PC-9 (cell line): ENCODE measurements at regions not wholly inside any gene's neighbourhood (a gene's known extent, or its start where the extent isn't known, plus 50 kb on each side); places are given as distances from the start of the nearest gene placed in this dataset.

Experiments used
- CTCF ChIP-seq: fragments of 200-600 bp; sonication (generic); conservative IDR thresholded peaks from 2 replicates; pipeline ENCODE4 v1.6.1; 2017; ENCODE audit warnings: mixed run types, antibody characterized with exemption, mild to moderate bottlenecking, moderate library complexity
- EZH2 ChIP-seq: fragments of 200-600 bp; sonication (generic); IDR thresholded peaks from 2 replicates; pipeline ENCODE4 v1.8.0; 2017; ENCODE audit warnings: antibody characterized with exemption, low read depth

DNA sequence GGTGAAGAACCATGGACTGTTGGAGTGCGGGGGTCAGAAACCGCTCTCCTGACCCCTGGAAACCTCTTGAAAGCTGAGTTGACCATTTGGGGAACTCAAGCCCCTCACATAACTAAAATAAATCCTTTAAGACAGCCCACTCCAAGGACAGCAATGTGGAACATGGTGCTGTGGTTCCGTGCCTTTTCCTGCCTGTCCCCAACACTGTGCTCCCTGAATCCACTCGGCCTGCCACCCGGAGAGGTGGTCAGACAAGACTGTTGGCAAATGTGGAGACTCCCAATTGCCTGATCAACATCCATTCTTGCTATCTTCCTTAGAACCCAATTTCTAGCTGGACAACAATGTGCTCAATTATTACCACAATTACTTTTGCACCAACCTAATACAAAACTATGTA, 286.0 kb downstream of the NPHP4 start:
- TF ChIP-seq CTCF (no peak), EZH2 (no peak)
